Neutrophil (primary cell): ENCODE measurements at regions not wholly inside any gene's neighbourhood (a gene's known extent, or its start where the extent isn't known, plus 50 kb on each side); places are given as distances from the start of the nearest gene placed in this dataset.
"Not testable (repeated sequence)": the region's sequence is repeated elsewhere in the genome, so short reads cannot be mapped to it uniquely, and the experiment has no call there.

Source experiments
- H3K27ac ChIP-seq: fragments of 200-600 bp; sonication (generic); 2 replicates; pipeline ENCODE4 v1.5.1; 2016; ENCODE audit warnings: mild to moderate bottlenecking, moderate library complexity
- H3K27me3 ChIP-seq: fragments of 200-600 bp; sonication (generic); 2 replicates; pipeline ENCODE4 v1.6.0; 2016; ENCODE audit warnings: mild to moderate bottlenecking
- H3K36me3 ChIP-seq: fragments of 200-600 bp; sonication (generic); 2 replicates; pipeline ENCODE4 v1.5.1; 2017
- H3K4me1 ChIP-seq, 2 experiments: fragments of 200-600 bp in 1 of 2; sonication (generic) in 1 of 2; 1 replicate in 1 of 2; 2 replicates in 1 of 2; pipeline versions ENCODE4 v1.5.1 to v1.6.1; 2013 to 2016; ENCODE audit warnings: low read depth in 1 of 2, low read length in 1 of 2, mild to moderate bottlenecking in 1 of 2, moderate library complexity in 1 of 2; ENCODE audit not compliant: control insufficient read depth in 1 of 2, insufficient read depth in 1 of 2
- H3K4me3 ChIP-seq, 2 experiments: fragments of 200-600 bp in 1 of 2; sonication (generic) in 1 of 2; 1 replicate in 1 of 2; 2 replicates in 1 of 2; pipeline ENCODE4 v1.5.1; 2013 to 2016; ENCODE audit warnings: low read depth in 1 of 2, low read length in 1 of 2, mild to moderate bottlenecking in 1 of 2, moderate library complexity in 1 of 2
- H3K9me3 ChIP-seq: fragments of 200-600 bp; sonication (generic); 2 replicates; pipeline ENCODE4 v1.5.1; 2016
- CTCF ChIP-seq: fragments of 200-600 bp; sonication (generic); IDR thresholded peaks from 2 replicates; pipeline ENCODE4 v1.5.1; 2016; ENCODE audit warnings: antibody characterized with exemption

- Histone ChIP-seq H3K27ac (no peak overlapping the region), H3K4me3 (no peak overlapping the region), H3K4me1 (no peaks in the 10 kb centered on the region), H3K27me3 (no peaks in the 10 kb centered on the region), H3K9me3 (no peaks in the 10 kb centered on the region), H3K36me3 (no peaks in the 10 kb centered on the region)
- no peak for TF ChIP-seq CTCF
Measured at GRCh38 chr2:36165132-36165531, 190.4 kb upstream of the CRIM1 start.

GRCh38 chr2:36163520-36164254, 191.9 kb upstream of the CRIM1 start:
- Histone ChIP-seq H3K4me3 (no peak overlapping the region), H3K4me1 (no peaks in the 10 kb centered on the region), H3K27ac (no peak overlapping the region), H3K36me3 (no peaks in the 10 kb centered on the region), H3K9me3 (no peaks in the 10 kb centered on the region), H3K27me3 (no peaks in the 10 kb centered on the region)
- TF ChIP-seq CTCF, result no peak

GRCh38 chr2:36157093-36157492, 198.5 kb upstream of the CRIM1 start:
- H3K27ac ChIP-seq, H3K36me3 ChIP-seq, H3K4me3 ChIP-seq, H3K4me1 ChIP-seq, H3K9me3 ChIP-seq, H3K27me3 ChIP-seq: not testable (repeated sequence)

- Histone ChIP-seq H3K36me3 (no peaks in the 10 kb centered on the region), H3K27me3 (no peaks in the 10 kb centered on the region), H3K4me1 (no peaks in the 10 kb centered on the region), H3K9me3 (no peaks in the 10 kb centered on the region), H3K4me3 (no peak overlapping the region), H3K27ac (no peak overlapping the region)
- TF ChIP-seq CTCF, result no peak
Measured at GRCh38 chr2:36147670-36148390, 207.7 kb upstream of the CRIM1 start.

GRCh38 chr2:36146765-36147164, 208.8 kb upstream of the CRIM1 start:
- H3K9me3 ChIP-seq, result no peaks in the 10 kb centered on the region
- no peak overlapping the region for H3K27ac ChIP-seq
- no peak for TF ChIP-seq CTCF
- H3K36me3 ChIP-seq, result no peaks in the 10 kb centered on the region
- no peaks in the 10 kb centered on the region for H3K4me1 ChIP-seq
- no peak overlapping the region for H3K4me3 ChIP-seq
- no peaks in the 10 kb centered on the region for H3K27me3 ChIP-seq

GRCh38 chr2:36140391-36140790, 215.2 kb upstream of the CRIM1 start:
- H3K36me3 ChIP-seq, result no peaks in the 10 kb centered on the region
- no peaks in the 10 kb centered on the region for H3K9me3 ChIP-seq
- TF ChIP-seq CTCF, result no peak
- H3K4me3 ChIP-seq, result no peak overlapping the region
- H3K27me3 ChIP-seq, result no peaks in the 10 kb centered on the region
- H3K4me1 ChIP-seq, result no peaks in the 10 kb centered on the region
- H3K27ac ChIP-seq, result no peak overlapping the region
